Psoas muscle (tissue), 7 donors: ENCODE measurements at regions not wholly inside any gene's neighbourhood (a gene's known extent, or its start where the extent isn't known, plus 50 kb on each side); places are given as distances from the start of the nearest gene placed in this dataset.

Experiments used
- ATAC-seq, 4 donors: fragments of 200-7000 bp; cut with Tn5 transposase; one replicate each; pipeline ENCODE4 v1.9.1; 2020; ENCODE audit warnings: moderate library complexity in 3 of 4, mild to moderate bottlenecking in 2 of 4
- DNase-seq, 2 donors: peaks; one replicate each; pipeline ENCODE4 v3.0.0-alpha.2; 2020
- H3K27ac ChIP-seq: fragments of 200-600 bp; one replicate; pipeline ENCODE4 v1.8.0; 2022
- H3K27me3 ChIP-seq, 3 donors: fragments of 200-600 bp in 1 of 3; one replicate each; pipeline versions ENCODE4 v1.6.1 to v1.8.0; 2013 to 2022; ENCODE audit warnings: low read length in 2 of 3, mild to moderate bottlenecking in 2 of 3, moderate library complexity in 1 of 3; ENCODE audit not compliant: insufficient read depth in 3 of 3
- H3K36me3 ChIP-seq, 2 donors: fragments of 200-600 bp in 1 of 2; one replicate each; pipeline versions ENCODE4 v1.6.1 to v1.8.0; 2013 to 2022; ENCODE audit warnings: low read depth in 1 of 2, mild to moderate bottlenecking in 1 of 2, moderate library complexity in 1 of 2; ENCODE audit not compliant: insufficient read depth in 1 of 2
- H3K4me1 ChIP-seq: fragments of 200-600 bp; one replicate; pipeline ENCODE4 v1.8.0; 2022
- H3K4me3 ChIP-seq: fragments of 200-600 bp; one replicate; pipeline ENCODE4 v1.8.0; 2022; ENCODE audit warnings: mild to moderate bottlenecking
- H3K9me3 ChIP-seq: fragments of 200-600 bp; one replicate; pipeline ENCODE4 v1.8.0; 2022
- CTCF ChIP-seq: fragments of 200-600 bp; IDR thresholded peaks from one replicate; pipeline ENCODE4 v1.8.0; 2022; ENCODE audit warnings: antibody characterized with exemption
- WGBS, 3 donors: extraction: QIAGEN DNeasy Blood & Tissue Kit; methylation state at CpG; one replicate each; pipeline versions ENCODE4 v1.1.6 to v1.1.7; 2013; 5-methylcytosine and 5-hydroxymethylcytosine counted together
- intact Hi-C, 2 donors: fragments of 100-400 bp; cut with DNase I; formaldehyde crosslinking; loops; one replicate each; pipeline versions ENCODE4 v1.11.0 to v1.14.2; 2022
- donor health status: healthy with polysubstance abuse.
- donor health status: DM: no; HTN: no; CAD: no; lungs with moderate emphysema.
- donor health status: Bipolar disorder and iron deficiency.
- donor health status: healthy.
- donor health status: DM: yes; HTN: yes; CAD: no.
- donor health status: DM: no; HTN: no; CAD: no.
- donor health status: DM: yes; HTN: yes; CAD: no.

DNA sequence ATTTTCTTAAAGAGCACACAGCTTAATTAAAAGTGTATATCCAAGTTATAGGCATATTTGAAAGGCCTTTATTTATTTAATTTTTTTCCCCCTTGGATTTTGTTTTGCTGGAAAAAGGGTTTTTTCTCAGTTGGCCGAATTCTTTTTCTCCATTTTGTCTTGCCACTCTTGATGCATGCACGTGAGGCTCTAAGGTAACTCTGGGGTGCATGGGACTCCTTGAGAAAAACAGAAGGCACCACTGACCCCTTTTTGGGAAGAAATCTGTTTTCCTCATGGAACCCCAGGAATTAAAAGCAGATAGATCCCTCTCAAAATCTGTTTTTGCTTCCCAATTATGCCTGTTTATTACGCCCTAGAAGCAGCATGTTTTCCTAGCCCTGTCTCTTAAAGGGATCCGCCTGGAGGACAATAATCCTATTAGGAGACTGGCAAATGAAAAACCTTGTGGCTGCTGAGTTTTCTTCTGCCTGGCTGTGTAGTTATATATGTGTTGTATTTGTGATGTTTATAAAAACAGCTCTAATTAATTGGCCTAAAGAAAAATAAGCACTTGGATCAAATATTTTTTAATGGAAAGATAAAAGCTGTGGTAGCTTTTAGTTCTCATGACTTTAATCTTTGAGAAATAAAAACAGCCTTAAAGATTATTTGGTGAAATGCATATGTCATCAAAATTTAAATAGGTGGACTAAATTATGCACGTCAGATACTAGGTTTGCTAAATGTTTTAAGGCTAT lies 435.1 kb upstream of the CDH9 start:
- intact Hi-C loops = no loop called here
- no peaks in the 10 kb centered on the region for H3K36me3 ChIP-seq

DNA sequence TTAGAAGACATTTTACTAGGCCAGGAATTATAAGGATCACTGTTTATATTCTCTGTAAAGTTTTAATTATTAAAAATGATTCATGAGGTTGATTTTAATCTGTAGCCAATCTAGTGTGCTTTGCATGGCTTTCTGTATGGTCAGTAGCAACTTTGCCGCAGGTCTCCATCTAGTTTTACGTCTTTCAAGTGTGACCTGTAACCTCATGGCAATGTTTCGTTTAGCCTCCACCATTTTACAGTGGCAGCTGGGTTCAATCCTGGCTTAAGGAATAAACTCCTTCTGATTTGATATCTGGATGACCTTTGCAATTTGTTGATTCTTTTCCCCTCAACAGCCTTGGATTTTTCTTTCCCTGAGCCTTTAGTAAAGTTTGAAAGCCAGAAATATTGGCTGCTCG lies 434.5 kb upstream of the CDH9 start:
- Histone ChIP-seq H3K4me3 (no peak overlapping the region), H3K27me3 (no peaks in the 10 kb centered on the region), H3K4me1 (no peaks in the 10 kb centered on the region), H3K9me3 (no peaks in the 10 kb centered on the region), H3K36me3 (no peaks in the 10 kb centered on the region), H3K27ac (no peak overlapping the region)
- intact Hi-C loops = no loop called here
- 43 to 57% (median 55%) methylated on average over 4 of the region's 4 CpGs for WGBS, 3 donors
- DNase-seq (no peak), ATAC-seq (no peak)
- TF ChIP-seq CTCF = no peak

More for the DNA sequence above, 435.1 kb upstream of the CDH9 start:
- Histone ChIP-seq H3K4me3 (no peak overlapping the region), H3K4me1 (no peaks in the 10 kb centered on the region), H3K27ac (no peak overlapping the region), H3K27me3 (no peaks in the 10 kb centered on the region), H3K9me3 (no peaks in the 10 kb centered on the region)
- TF ChIP-seq CTCF = no peak
- WGBS, 3 donors = 70 to 77% (median 73%) methylated on average over 5 of the region's 5 CpGs
- ATAC-seq = no peak
- no peak for DNase-seq

GRCh38 chr5:27472000-27472763 lies 433.8 kb upstream of the CDH9 start:
- H3K4me1 ChIP-seq = no peaks in the 10 kb centered on the region
- no peaks in the 10 kb centered on the region for H3K36me3 ChIP-seq
- no peak overlapping the region for H3K4me3 ChIP-seq
- WGBS, 3 donors = 70 to 74% (median 73%) methylated on average over 11 of the region's 11 CpGs
- TF ChIP-seq CTCF = no peak
- DNase-seq = no peak
- H3K9me3 ChIP-seq = no peaks in the 10 kb centered on the region
- H3K27me3 ChIP-seq = no peaks in the 10 kb centered on the region
- intact Hi-C loops = no loop called here
- no peak overlapping the region for H3K27ac ChIP-seq
- no peak for ATAC-seq

DNA sequence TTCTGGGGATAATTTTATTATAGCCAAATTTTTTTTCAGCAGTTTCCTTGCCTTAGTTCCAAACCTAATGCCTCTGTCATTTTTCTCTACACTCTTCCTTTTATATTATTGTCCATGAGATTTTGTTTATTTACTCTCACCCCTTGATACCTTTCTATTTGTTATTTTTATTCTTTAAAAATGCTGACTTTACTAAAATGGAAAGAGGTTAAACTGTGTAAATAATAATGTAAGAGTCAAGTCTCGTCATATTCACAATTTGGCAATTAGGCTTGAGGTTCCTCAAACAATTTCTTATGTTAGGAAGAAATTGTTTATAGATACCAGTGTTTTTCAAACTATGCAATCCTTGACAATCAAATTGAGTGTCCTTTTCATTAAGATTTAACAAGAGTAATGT lies 428.6 kb upstream of the CDH9 start:
- no peak for TF ChIP-seq CTCF
- ATAC-seq = no peak
- Histone ChIP-seq H3K27ac (no peak overlapping the region), H3K4me1 (no peaks in the 10 kb centered on the region), H3K9me3 (no peaks in the 10 kb centered on the region), H3K27me3 (no peaks in the 10 kb centered on the region), H3K4me3 (no peak overlapping the region), H3K36me3 (no peaks in the 10 kb centered on the region)
- no peak for DNase-seq
- 61 to 66% (median 63%) methylated on average over 1 of the region's 1 CpG for WGBS, 3 donors
- intact Hi-C loops = no loop called here
